C4-2B (cell line): ENCODE measurements at regions not wholly inside any gene's neighbourhood (a gene's known extent, or its start where the extent isn't known, plus 50 kb on each side); places are given as distances from the start of the nearest gene placed in this dataset.

Experiments
- CTCF ChIP-seq: fragments of 450-650 bp; conservative IDR thresholded peaks from 2 replicates; pipeline ENCODE4 v1.5.1; 2017; ENCODE audit warnings: mild to moderate bottlenecking
- ZFX ChIP-seq: fragments of 450-650 bp; IDR thresholded peaks from 2 replicates; pipeline ENCODE4 v1.6.1; 2017

DNA sequence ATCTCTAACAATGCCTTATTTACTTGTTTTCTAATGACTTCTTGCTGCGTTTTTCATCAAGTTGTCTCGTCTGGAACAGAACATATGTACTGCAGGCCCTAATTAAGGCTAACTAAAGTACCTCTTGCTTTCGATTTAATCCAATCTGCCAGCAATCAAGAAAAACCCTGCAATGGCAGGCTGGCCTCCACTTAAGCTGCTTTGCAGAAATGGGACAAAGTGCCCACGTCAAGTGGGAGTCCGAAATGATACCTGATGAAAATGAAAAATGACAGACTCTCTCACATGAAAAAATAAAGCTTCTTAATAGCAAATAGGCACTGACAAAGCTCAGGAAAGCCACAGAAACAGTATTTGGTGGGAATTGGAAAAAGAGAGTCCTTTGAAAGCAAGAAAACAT is 1454.7 kb downstream of the FAM181B start:
- TF ChIP-seq CTCF (no peak), ZFX (no peak)
